HFFc6 (cell line): ENCODE measurements at regions not wholly inside any gene's neighbourhood (a gene's known extent, or its start where the extent isn't known, plus 50 kb on each side); places are given as distances from the start of the nearest gene placed in this dataset.
A peak's percentile ranks its signal among the peaks of the same experiment; 100 is the strongest.
"Not testable (repeated sequence)": the region's sequence is repeated elsewhere in the genome, so short reads cannot be mapped to it uniquely, and the experiment has no call there.

ENCODE experiments used
- DNase-seq: peaks from one replicate; pipeline ENCODE4 v3.0.0-alpha.2; 2018
- H3K27ac Mint-ChIP-seq: 2 replicates; pipeline ENCODE4 v1.8.0; 2020; ENCODE audit warnings: mild to moderate bottlenecking, mixed read lengths
- H3K27me3 Mint-ChIP-seq: 2 replicates; pipeline ENCODE4 v1.8.0; 2021; ENCODE audit warnings: mild to moderate bottlenecking, moderate library complexity, mixed read lengths; ENCODE audit not compliant: insufficient read depth
- H3K36me3 Mint-ChIP-seq: 2 replicates; pipeline ENCODE4 v1.8.0; 2021; ENCODE audit warnings: low read depth, mixed read lengths
- H3K4me1 Mint-ChIP-seq: 2 replicates; pipeline ENCODE4 v1.8.0; 2020; ENCODE audit warnings: low read depth, mixed read lengths
- H3K4me3 Mint-ChIP-seq: 2 replicates; pipeline ENCODE4 v1.8.0; 2020; ENCODE audit warnings: mild to moderate bottlenecking, moderate library complexity, mixed read lengths
- H3K9me3 Mint-ChIP-seq: 2 replicates; pipeline ENCODE4 v1.8.0; 2020; ENCODE audit warnings: mild to moderate bottlenecking, mixed read lengths
- CTCF ChIP-seq: fragments of 200-600 bp; sonication (generic); IDR thresholded peaks from 2 replicates; pipeline ENCODE4 v1.5.0; 2021; ENCODE audit warnings: antibody characterized with exemption, mild to moderate bottlenecking

GRCh38 chr4:132332932-132333723 lies 816.0 kb upstream of the PCDH10 start:
- H3K4me3 Mint-ChIP-seq, result peak overlapping the region; percentile 22; the same call in 1 of the 2 replicates
- H3K27me3 Mint-ChIP-seq, result no peaks in the 10 kb centered on the region
- DNase-seq, result peak; percentile 12
- peaks cover 24% of the 10 kb centered on the region; the same call in 1 of the 2 replicates for H3K4me1 Mint-ChIP-seq
- peaks cover 8% of the 10 kb centered on the region for H3K9me3 Mint-ChIP-seq
- H3K36me3 Mint-ChIP-seq, result no peaks in the 10 kb centered on the region; the same call in 1 of the 2 replicates
- TF ChIP-seq CTCF, result peak; percentile 72
- H3K27ac Mint-ChIP-seq, result peak overlapping the region; percentile 27; the same call in 1 of the 2 replicates

GRCh38 chr4:132333724-132334047 lies 815.4 kb upstream of the PCDH10 start:
- Mint-ChIP-seq H3K4me3 (peak overlapping the region; percentile 29; the same call in 1 of the 2 replicates), H3K9me3 (peaks cover 11% of the 10 kb centered on the region), H3K27me3 (no peaks in the 10 kb centered on the region), H3K4me1 (peaks cover 24% of the 10 kb centered on the region; the same call in 1 of the 2 replicates), H3K36me3 (no peaks in the 10 kb centered on the region), H3K27ac (peak overlapping the region; percentile 41; the same call in 1 of the 2 replicates)
- TF ChIP-seq CTCF, result no peak
- peak; percentile 77 for DNase-seq

- peak; percentile 42 for DNase-seq
- TF ChIP-seq CTCF, result no peak
- no peaks in the 10 kb centered on the region for H3K27me3 Mint-ChIP-seq
These were observed 815.0 kb upstream of the PCDH10 start for GRCh38 chr4:132334081-132334480.

GRCh38 chr4:132344924-132345828 lies 803.9 kb upstream of the PCDH10 start:
- Mint-ChIP-seq H3K27me3 (no peaks in the 10 kb centered on the region), H3K4me1 (no peaks in the 10 kb centered on the region), H3K36me3 (peaks cover 5% of the 10 kb centered on the region; the same call in 1 of the 2 replicates), H3K9me3 (peaks cover 19% of the 10 kb centered on the region), H3K27ac (no peak overlapping the region), H3K4me3 (no peak overlapping the region)
- no peak for DNase-seq
- no peak for TF ChIP-seq CTCF

More at GRCh38 chr4:132334081-132334480, 815.0 kb upstream of the PCDH10 start:
- peaks cover 12% of the 10 kb centered on the region for H3K9me3 Mint-ChIP-seq
- H3K4me3 Mint-ChIP-seq, result peak overlapping the region; percentile 29; the same call in 1 of the 2 replicates
- H3K4me1 Mint-ChIP-seq, result peaks cover 24% of the 10 kb centered on the region; the same call in 1 of the 2 replicates
- H3K27ac Mint-ChIP-seq, result peak overlapping the region; percentile 41; the same call in 1 of the 2 replicates
- no peaks in the 10 kb centered on the region for H3K36me3 Mint-ChIP-seq

- DNase-seq, result no peak
- H3K27ac Mint-ChIP-seq, result no peak overlapping the region
- H3K4me1 Mint-ChIP-seq, result no peaks in the 10 kb centered on the region
- peaks cover 19% of the 10 kb centered on the region for H3K9me3 Mint-ChIP-seq
- H3K4me3 Mint-ChIP-seq, result no peak overlapping the region
- no peaks in the 10 kb centered on the region for H3K27me3 Mint-ChIP-seq
- TF ChIP-seq CTCF, result no peak
- peaks cover 5% of the 10 kb centered on the region; the same call in 1 of the 2 replicates for H3K36me3 Mint-ChIP-seq
These were observed 803.1 kb upstream of the PCDH10 start for GRCh38 chr4:132346016-132346415.

GRCh38 chr4:132351606-132352005 lies 797.5 kb upstream of the PCDH10 start:
- peaks cover 13% of the 10 kb centered on the region; the same call in 1 of the 2 replicates for H3K36me3 Mint-ChIP-seq
- DNase-seq, H3K4me3 Mint-ChIP-seq, H3K4me1 Mint-ChIP-seq, H3K27me3 Mint-ChIP-seq, H3K27ac Mint-ChIP-seq: not testable (repeated sequence)
- peaks cover 29% of the 10 kb centered on the region for H3K9me3 Mint-ChIP-seq
